Body of pancreas (tissue), 4 donors: ENCODE measurements at regions not wholly inside any gene's neighbourhood (a gene's known extent, or its start where the extent isn't known, plus 50 kb on each side); places are given as distances from the start of the nearest gene placed in this dataset.

Experiments used
- ATAC-seq: fragments of 150-250 bp; one replicate; pipeline ENCODE4 v1.9.1; 2016
- DNase-seq, 4 donors: peaks; one replicate each; pipeline ENCODE4 v3.0.0-alpha.2; 2019
- H3K27ac ChIP-seq, 4 donors: fragments of 200-600 bp; sonication (generic); 1 replicate in 3 of 4; 2 replicates in 1 of 4; pipeline versions ENCODE4 v1.5.1 to v1.6.1; 2016 to 2019; ENCODE audit warnings: mild to moderate bottlenecking in 1 of 4, mixed read lengths in 1 of 4, moderate library complexity in 1 of 4
- H3K27me3 ChIP-seq, 2 donors: fragments of 200-600 bp; sonication (generic); one replicate each; pipeline ENCODE4 v1.6.0; 2016; ENCODE audit warnings: mild to moderate bottlenecking in 1 of 2
- H3K36me3 ChIP-seq, 2 donors: fragments of 200-600 bp; sonication (generic); replicated peaks in 1 of 2; 2 replicates each; pipeline ENCODE4 v1.5.1; 2016; ENCODE audit warnings: low read depth in 2 of 2; ENCODE audit not compliant: insufficient read depth in 1 of 2
- H3K4me1 ChIP-seq: fragments of 200-600 bp; sonication (generic); one replicate; pipeline ENCODE4 v1.6.0; 2016
- H3K4me3 ChIP-seq, 2 donors: fragments of 200-600 bp; sonication (generic); 1 replicate in 1 of 2; 2 replicates in 1 of 2; pipeline ENCODE4 v1.5.1; 2016 to 2019
- H3K9me3 ChIP-seq, 3 donors: fragments of 200-600 bp; sonication (generic); 1 replicate in 2 of 3; 2 replicates in 1 of 3; pipeline ENCODE4 v1.5.1; 2016
- CTCF ChIP-seq, 7 experiments: fragments of 450-650 bp in 4 of 7; fragments of 200-600 bp in 3 of 7; sonication (generic) in 3 of 7; IDR thresholded peaks; one replicate each; pipeline ENCODE4 v1.5.1; 2016 to 2019; ENCODE audit warnings: antibody characterized with exemption in 7 of 7
- POLR2A ChIP-seq, 3 donors: fragments of 450-650 bp; IDR thresholded peaks; one replicate each; pipeline ENCODE4 v1.6.1; 2016; ENCODE audit warnings: antibody characterized with exemption in 3 of 3, mild to moderate bottlenecking in 2 of 3
- WGBS, 2 donors: methylation state at CpG; one replicate each; pipeline ENCODE4 v1.1.5; 2017; 5-methylcytosine and 5-hydroxymethylcytosine counted together
- intact Hi-C: fragments of 100-400 bp; cut with DNase I; formaldehyde crosslinking; loops from one replicate; pipeline ENCODE4 v1.15.1; 2023

DNA sequence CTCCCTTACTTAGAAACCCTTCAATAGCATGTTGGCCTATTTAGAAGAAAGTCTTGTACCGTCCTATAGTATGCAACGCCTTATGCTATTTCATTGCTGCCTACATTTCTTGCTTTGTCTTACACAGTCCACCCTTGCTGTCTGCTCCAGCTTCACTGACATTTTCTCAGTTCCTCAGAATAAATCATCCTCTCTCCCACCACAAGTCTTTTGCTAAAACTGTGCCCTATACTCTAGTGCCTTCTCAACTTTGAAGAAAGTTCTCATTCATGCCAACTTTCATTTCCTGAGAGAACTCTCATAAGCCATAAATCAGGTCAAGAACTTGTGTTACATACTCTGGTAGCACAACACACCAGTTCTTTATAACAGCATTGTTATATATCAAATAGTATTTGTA is 54.3 kb upstream of the COL3A1 start:
- ATAC-seq = no peak
- Histone ChIP-seq H3K4me3 (no peak overlapping the region), H3K4me1 (peaks cover 7% of the 10 kb centered on the region), H3K27ac (no peak overlapping the region), H3K36me3 (no peaks in the 10 kb centered on the region), H3K9me3 (no peaks in the 10 kb centered on the region), H3K27me3 (no peaks in the 10 kb centered on the region)
- DNase-seq = no peak
- intact Hi-C loops = no loop called here
- 73 to 91% methylated on average over 2 of the region's 2 CpGs for WGBS, 2 donors
- no peak for TF ChIP-seq POLR2A (IDR thresholded peaks at IDR 0.05)
- no peak for TF ChIP-seq CTCF (IDR thresholded peaks at IDR 0.05)

GRCh38 chr2:188922191-188922590 is 52.0 kb upstream of the COL3A1 start:
- H3K4me1 ChIP-seq = no peaks in the 10 kb centered on the region
- whole genome bisulfite sequencing, 2 donors = 95 to 98% methylated on average over 1 of the region's 1 CpG
- ATAC-seq = no peak
- intact Hi-C loops = no loop called here
- no peak overlapping the region for H3K27ac ChIP-seq
- DNase-seq = no peak
- H3K36me3 ChIP-seq = no peaks in the 10 kb centered on the region
- H3K4me3 ChIP-seq = no peak overlapping the region
- H3K27me3 ChIP-seq = no peaks in the 10 kb centered on the region
- TF ChIP-seq POLR2A (IDR thresholded peaks at IDR 0.05) = no peak
- no peak for TF ChIP-seq CTCF (IDR thresholded peaks at IDR 0.05)
- no peaks in the 10 kb centered on the region for H3K9me3 ChIP-seq
